H1 (cell line): ENCODE measurements at regions not wholly inside any gene's neighbourhood (a gene's known extent, or its start where the extent isn't known, plus 50 kb on each side); places are given as distances from the start of the nearest gene placed in this dataset.

Experiments
- CTCF ChIA-PET: fragments of 300-600 bp; sonication (Branson Sonifier 250); formaldehyde crosslinking; loops from one replicate; lab custom pipeline; 2021; ENCODE audit not compliant: partially characterized antibody; lab: Charles Lee
- POLR2A ChIA-PET: fragments of 300-600 bp; sonication (Branson Sonifier 250); formaldehyde crosslinking; loops from one replicate; lab custom pipeline; 2021; ENCODE audit warnings: inconsistent platforms; ENCODE audit not compliant: partially characterized antibody; lab: Charles Lee
- DNase-seq, 2 experiments: peaks; one replicate each; pipeline versions ENCODE4 v3.0.0 to v3.0.0-alpha.2; 2010 to 2022; ENCODE audit warnings: low spot score in 2 of 2, low read depth in 1 of 2, mixed read lengths in 1 of 2
- FAIRE-seq: peaks from 2 replicates; lab custom pipeline; 2011; peaks lifted over from hg19 to GRCh38; lab: Jason Lieb, UNC
- H2AFZ ChIP-seq: 2 replicates; pipeline ENCODE4 v1.8.1; 2012; ENCODE audit warnings: low read length, inconsistent platforms
- H2AK5ac ChIP-seq: 2 replicates; pipeline ENCODE4 v1.6.1; 2013; ENCODE audit warnings: low read depth, low read length
- H2BK120ac ChIP-seq: replicated peaks from 2 replicates; pipeline ENCODE3; 2013; ENCODE audit warnings: low read depth, low read length, inconsistent platforms
- H2BK12ac ChIP-seq: 2 replicates; pipeline ENCODE4 v1.6.1; 2013; ENCODE audit warnings: low read depth, low read length
- H2BK15ac ChIP-seq: 2 replicates; pipeline ENCODE4 v1.6.1; 2013; ENCODE audit warnings: low read length
- H2BK20ac ChIP-seq: 2 replicates; pipeline ENCODE4 v1.6.1; 2013; ENCODE audit warnings: low read length
- H2BK5ac ChIP-seq: 2 replicates; pipeline ENCODE4 v1.6.1; 2013; ENCODE audit warnings: low read depth, low read length
- H3K14ac ChIP-seq: 2 replicates; pipeline ENCODE4 v1.6.1; 2013; ENCODE audit warnings: inconsistent platforms; ENCODE audit not compliant: insufficient read length
- H3K18ac ChIP-seq: 2 replicates; pipeline ENCODE4 v1.6.1; 2013; ENCODE audit warnings: low read length; ENCODE audit errors: extremely low read depth
- H3K23ac ChIP-seq: 2 replicates; pipeline ENCODE4 v1.6.1; 2013; ENCODE audit warnings: inconsistent platforms; ENCODE audit not compliant: insufficient read length
- H3K23me2 ChIP-seq: 2 replicates; pipeline ENCODE4 v1.6.1; 2013; ENCODE audit warnings: low read depth, low read length
- H3K27ac ChIP-seq: 2 replicates; pipeline ENCODE4 v1.6.1; 2011; ENCODE audit warnings: low read depth, low read length, inconsistent platforms
- H3K27me3 ChIP-seq, 4 experiments: replicated peaks in 1 of 4; 1 replicate in 1 of 4; 2 replicates in 3 of 4; pipeline versions ENCODE4 v1.6.1 to v1.8.1; 2011 to 2013; ENCODE audit warnings: low read length in 3 of 4, mild to moderate bottlenecking in 3 of 4, inconsistent platforms in 2 of 4, mixed read lengths in 2 of 4, moderate library complexity in 1 of 4; ENCODE audit not compliant: control insufficient read depth in 3 of 4, insufficient read depth in 3 of 4; ENCODE audit errors: extremely low read depth in 1 of 4
- H3K36me3 ChIP-seq, 4 experiments: 2 replicates each; pipeline versions ENCODE4 v1.6.1 to v1.8.1; 2011 to 2013; ENCODE audit warnings: mild to moderate bottlenecking in 4 of 4, low read length in 3 of 4, moderate library complexity in 2 of 4, control low read depth in 1 of 4, inconsistent platforms in 1 of 4; ENCODE audit not compliant: insufficient read depth in 4 of 4, control insufficient read depth in 2 of 4
- H3K4ac ChIP-seq: replicated peaks from 2 replicates; pipeline ENCODE3; 2013; ENCODE audit warnings: low read length, low read depth, mixed read lengths, inconsistent platforms; ENCODE audit not compliant: insufficient read length
- H3K4me1 ChIP-seq, 4 experiments: replicated peaks in 1 of 4; 1 replicate in 1 of 4; 2 replicates in 3 of 4; pipeline versions ENCODE4 v1.6.1 to v1.8.1; 2011 to 2013; ENCODE audit warnings: low read length in 3 of 4, inconsistent platforms in 2 of 4, mixed read lengths in 1 of 4; ENCODE audit not compliant: insufficient read depth in 4 of 4, control insufficient read depth in 3 of 4
- H3K4me2 ChIP-seq, 2 experiments: 2 replicates each; pipeline versions ENCODE4 v1.6.1 to v1.8.1; 2011 to 2013; ENCODE audit warnings: low read depth in 2 of 2, low read length in 2 of 2, control low read depth in 1 of 2, inconsistent platforms in 1 of 2, mild to moderate bottlenecking in 1 of 2; ENCODE audit not compliant: insufficient read depth in 1 of 2
- H3K4me3 ChIP-seq, 4 experiments: fragments of 200-600, 300-600 bp in 1 of 4; sonication (generic), shearing (Covaris generic), sonication (Bioruptor Twin) in 1 of 4; 2 replicates each; pipeline versions ENCODE4 v1.5.1 to v1.8.1; 2011 to 2016; ENCODE audit warnings: low read length in 4 of 4, low read depth in 3 of 4, control low read depth in 2 of 4, inconsistent platforms in 2 of 4, mild to moderate bottlenecking in 2 of 4, mixed read lengths in 1 of 4, moderate library complexity in 1 of 4; ENCODE audit not compliant: insufficient read depth in 2 of 4; ENCODE audit errors: extremely low read depth in 1 of 4
- H3K56ac ChIP-seq: replicated peaks from 2 replicates; pipeline ENCODE3; 2013; ENCODE audit warnings: low read depth, mild to moderate bottlenecking, mixed read lengths, low read length, inconsistent platforms; ENCODE audit not compliant: insufficient read length
- H3K79me1 ChIP-seq: 2 replicates; pipeline ENCODE4 v1.6.1; 2013; ENCODE audit warnings: low read depth, low read length, control low read depth
- H3K79me2 ChIP-seq, 2 experiments: 2 replicates each; pipeline versions ENCODE4 v1.6.1 to v1.8.1; 2012 to 2013; ENCODE audit warnings: low read length in 2 of 2, mild to moderate bottlenecking in 2 of 2, inconsistent platforms in 1 of 2; ENCODE audit not compliant: insufficient read depth in 2 of 2, control insufficient read depth in 1 of 2
- H3K9ac ChIP-seq, 4 experiments: replicated peaks in 1 of 4; 1 replicate in 1 of 4; 2 replicates in 3 of 4; pipeline versions ENCODE4 v1.6.1 to v1.8.1; 2011 to 2013; ENCODE audit warnings: low read depth in 3 of 4, low read length in 3 of 4, control low read depth in 2 of 4, mild to moderate bottlenecking in 2 of 4, moderate library complexity in 2 of 4, inconsistent platforms in 1 of 4; ENCODE audit errors: extremely low read depth in 1 of 4
- H3K9me3 ChIP-seq, 2 experiments: 2 replicates each; pipeline versions ENCODE4 v1.6.1 to v1.8.1; 2012 to 2013; ENCODE audit warnings: mild to moderate bottlenecking in 2 of 2, moderate library complexity in 2 of 2, control low read depth in 1 of 2, inconsistent platforms in 1 of 2, low read depth in 1 of 2, low read length in 1 of 2, mixed read lengths in 1 of 2; ENCODE audit not compliant: insufficient read depth in 2 of 2
- H4K20me1 ChIP-seq, 2 experiments: replicated peaks in 1 of 2; 2 replicates each; pipeline versions ENCODE3 to v1.8.1; 2011 to 2013; ENCODE audit warnings: inconsistent platforms in 2 of 2, low read length in 2 of 2, mild to moderate bottlenecking in 1 of 2; ENCODE audit not compliant: insufficient read depth in 2 of 2, control insufficient read depth in 1 of 2
- H4K5ac ChIP-seq: 2 replicates; pipeline ENCODE4 v1.6.1; 2013; ENCODE audit warnings: low read length, low read depth, mixed read lengths, inconsistent platforms; ENCODE audit not compliant: insufficient read length
- H4K8ac ChIP-seq: 2 replicates; pipeline ENCODE4 v1.8.0; 2013; ENCODE audit warnings: mild to moderate bottlenecking, moderate library complexity, low read length, inconsistent platforms; ENCODE audit not compliant: insufficient read depth; ENCODE audit errors: extremely low read depth
- H4K91ac ChIP-seq: replicated peaks from 2 replicates; pipeline ENCODE3; 2013; ENCODE audit warnings: low read length, mixed read lengths, inconsistent platforms; ENCODE audit not compliant: insufficient read length
- BRCA1 ChIP-seq: IDR thresholded peaks from 2 replicates; pipeline ENCODE4 v1.6.1; 2012; ENCODE audit warnings: low read depth, low read length, improper control_type of control experiment
- HDAC6 ChIP-seq: IDR thresholded peaks from one replicate; pipeline ENCODE4 v1.7.1; 2012; ENCODE audit warnings: low read depth, mild to moderate bottlenecking, inconsistent platforms, low read length, moderate library complexity
- JUND ChIP-seq: IDR thresholded peaks from 2 replicates; pipeline ENCODE4 v1.6.1; 2011; ENCODE audit warnings: mild to moderate bottlenecking, improper control_type of control experiment, low read length
- RBBP5 ChIP-seq: IDR thresholded peaks from 2 replicates; pipeline ENCODE4 v1.7.1; 2012; ENCODE audit warnings: low read depth, mild to moderate bottlenecking, inconsistent platforms, low read length, moderate library complexity, borderline replicate concordance
- RFX5 ChIP-seq: IDR thresholded peaks from 2 replicates; pipeline ENCODE4 v1.6.1; 2011; ENCODE audit warnings: low read depth, low read length, improper control_type of control experiment, borderline replicate concordance
- SAP30 ChIP-seq: fragments of 300-600 bp; sonication (generic); IDR thresholded peaks from 2 replicates; pipeline ENCODE4 v1.7.1; 2012; ENCODE audit warnings: low read length, moderate library complexity, mild to moderate bottlenecking, inconsistent platforms; ENCODE audit not compliant: insufficient read depth, insufficient replicate concordance
- SUZ12 ChIP-seq: fragments of 200-600 bp; sonication (generic); IDR thresholded peaks from 2 replicates; pipeline ENCODE4 v1.6.1; 2012; ENCODE audit warnings: mild to moderate bottlenecking, inconsistent platforms, low read length, moderate library complexity, mixed read lengths
- WGBS, 2 experiments: shearing (Covaris generic) in 1 of 2; methylation state at CpG; one replicate each; pipeline versions ENCODE4 v1.1.6 to v1.1.7; 2013 to 2015; ENCODE audit warnings: low lambda C conversion rate in 2 of 2, mixed read lengths in 2 of 2, inconsistent platforms in 1 of 2, low coverage in 1 of 2, missing lambda C conversion rate in 1 of 2; ENCODE audit not compliant: insufficient replicate concordance in 2 of 2, insufficient coverage in 1 of 2, insufficient read length in 1 of 2; ENCODE audit errors: extremely low coverage in 1 of 2, missing lambda C conversion rate in 1 of 2; 5-methylcytosine and 5-hydroxymethylcytosine counted together

- POLR2A ChIA-PET = no interaction called here
- Histone ChIP-seq H2BK120ac (no peak overlapping the region), H4K20me1 (no peaks in the 10 kb centered on the region), H3K4me2 (no peak overlapping the region), H3K23me2 (no peaks in the 10 kb centered on the region), H3K27ac (no peak overlapping the region), H3K9ac (no peak overlapping the region), H2AK5ac (no peak overlapping the region), H3K9me3 (no peaks in the 10 kb centered on the region), H3K4me1 (0 out of 7 replicates have a peak, but pooled peaks cover 0 to 2% (median 0%) of the 10 kb centered on the region in 4 experiments), H2BK15ac (no peak overlapping the region), H3K79me1 (no peaks in the 10 kb centered on the region), H2BK5ac (no peak overlapping the region), H2AFZ (no peak overlapping the region), H2BK20ac (no peak overlapping the region), H3K23ac (no peak overlapping the region), H4K91ac (no peak overlapping the region), H4K8ac (no peak overlapping the region), H2BK12ac (no peak overlapping the region), H3K4ac (no peak overlapping the region), H3K56ac (no peak overlapping the region), H3K27me3 (no peaks in the 10 kb centered on the region), H3K18ac (no peak overlapping the region), H3K4me3 (no peak overlapping the region), H3K14ac (no peak overlapping the region), H4K5ac (no peak overlapping the region), H3K36me3 (no peaks in the 10 kb centered on the region), H3K79me2 (no peaks in the 10 kb centered on the region)
- DNase-seq (no peak), FAIRE-seq (no peak)
- CTCF ChIA-PET = no interaction called here
- WGBS, 2 experiments = 87% methylated on average over 8 of the region's 8 CpGs; no CpG with 5 or more reads in 1 of the 2 experiments
- TF ChIP-seq RFX5 (no peak), JUND (no peak), SAP30 (no peak), SUZ12 (no peak), BRCA1 (no peak), HDAC6 (no peak), RBBP5 (no peak)
Observed at GRCh38 chr20:55616367-55616766, 389.0 kb downstream of the CBLN4 start.
